Activated CD4-positive, alpha-beta T cell treated with anti-CD3 and anti-CD28 coated beads, Interleukin-2, amount 50 U/mL, for 48 hours (primary cell): ENCODE measurements at regions not wholly inside any gene's neighbourhood (a gene's known extent, or its start where the extent isn't known, plus 50 kb on each side); places are given as distances from the start of the nearest gene placed in this dataset.
"Not testable (repeated sequence)": the region's sequence is repeated elsewhere in the genome, so short reads cannot be mapped to it uniquely, and the experiment has no call there.

Experiments
- DNase-seq, 2 experiments: peaks; one replicate each; pipeline ENCODE4 v3.0.0-alpha.2; 2020

GRCh38 chr16:85205257-85205656, 93.0 kb upstream of the CIBAR2 start:
- DNase-seq = not testable (repeated sequence)

DNA sequence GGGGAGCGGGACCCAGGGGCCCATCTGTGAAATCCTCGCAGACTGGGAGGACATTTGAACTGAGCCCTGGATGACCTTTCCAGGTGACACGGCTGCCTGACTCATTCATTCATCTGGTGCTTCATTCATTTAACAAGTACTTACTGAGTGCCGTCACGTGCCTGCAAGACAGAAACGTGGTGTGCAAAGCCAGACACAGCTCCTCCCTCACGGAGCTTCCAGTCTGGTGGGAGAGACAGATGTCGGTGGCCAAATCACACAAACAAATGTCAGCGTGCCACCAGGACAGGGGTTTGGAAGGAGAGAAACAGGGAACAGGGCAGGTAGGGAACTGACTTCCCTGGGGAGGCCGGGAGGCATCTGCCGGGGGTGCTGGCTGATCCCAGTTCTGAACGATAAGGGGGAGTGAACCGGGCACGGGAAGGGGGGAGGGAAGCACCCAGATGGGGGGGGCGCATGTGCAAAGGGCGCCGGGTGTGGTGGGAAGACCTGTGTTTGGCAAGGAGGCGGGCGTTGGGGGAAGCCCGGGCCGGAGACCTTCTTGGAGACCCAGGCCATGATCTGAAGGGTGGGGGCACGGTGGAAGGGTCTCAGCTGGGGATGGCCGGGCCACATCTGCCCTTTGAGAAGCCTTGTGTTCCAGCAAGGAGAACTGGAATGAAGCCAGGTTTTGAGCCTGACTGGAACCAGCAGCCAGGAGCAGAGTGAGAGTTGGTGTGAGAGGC, 93.6 kb upstream of the CIBAR2 start:
- no peak for DNase-seq

DNA sequence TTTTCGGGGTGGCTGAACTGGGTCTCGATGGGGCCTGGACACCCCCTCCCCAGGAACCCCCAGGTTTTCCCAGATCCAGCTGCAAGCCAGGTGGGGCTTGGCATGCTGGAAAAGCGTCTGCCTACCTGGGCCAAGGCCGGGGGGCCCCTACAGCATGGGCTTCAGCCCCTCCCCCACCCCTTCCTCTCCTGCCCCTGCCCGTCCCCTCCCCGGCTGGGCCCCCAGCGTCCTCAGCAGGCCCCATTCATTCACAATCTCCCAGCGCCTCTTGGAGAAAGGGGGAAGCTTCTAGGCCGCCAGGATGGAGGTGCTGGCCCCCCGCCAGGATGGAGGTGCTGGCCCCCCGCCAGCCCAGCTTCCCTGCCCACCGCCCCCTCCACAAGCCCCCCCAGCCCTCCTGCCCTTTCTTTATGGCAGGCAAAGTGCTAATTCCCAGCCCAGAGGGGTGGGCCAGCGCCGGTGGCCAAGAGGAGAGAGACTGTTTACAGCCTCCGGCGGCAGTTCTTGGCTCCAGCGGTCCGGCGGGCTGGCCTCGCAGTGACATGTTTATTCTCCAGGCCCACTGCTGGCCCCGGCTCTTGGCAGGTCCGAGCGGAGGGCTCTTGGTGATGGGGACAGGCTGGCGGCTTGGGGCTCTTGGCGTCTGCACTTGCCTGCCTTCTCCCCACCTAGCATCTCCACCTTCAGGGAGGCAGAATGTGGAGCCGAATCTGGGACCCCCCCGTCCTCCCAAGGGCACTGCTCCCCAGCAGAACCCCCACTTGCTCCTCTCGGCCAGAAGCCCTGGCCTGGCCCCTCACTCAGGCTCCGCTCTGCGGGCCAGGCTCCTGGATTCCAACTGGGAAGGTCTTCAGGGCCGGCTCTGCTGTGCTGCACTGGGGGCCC, 94.4 kb upstream of the CIBAR2 start:
- no peak for DNase-seq

DNA sequence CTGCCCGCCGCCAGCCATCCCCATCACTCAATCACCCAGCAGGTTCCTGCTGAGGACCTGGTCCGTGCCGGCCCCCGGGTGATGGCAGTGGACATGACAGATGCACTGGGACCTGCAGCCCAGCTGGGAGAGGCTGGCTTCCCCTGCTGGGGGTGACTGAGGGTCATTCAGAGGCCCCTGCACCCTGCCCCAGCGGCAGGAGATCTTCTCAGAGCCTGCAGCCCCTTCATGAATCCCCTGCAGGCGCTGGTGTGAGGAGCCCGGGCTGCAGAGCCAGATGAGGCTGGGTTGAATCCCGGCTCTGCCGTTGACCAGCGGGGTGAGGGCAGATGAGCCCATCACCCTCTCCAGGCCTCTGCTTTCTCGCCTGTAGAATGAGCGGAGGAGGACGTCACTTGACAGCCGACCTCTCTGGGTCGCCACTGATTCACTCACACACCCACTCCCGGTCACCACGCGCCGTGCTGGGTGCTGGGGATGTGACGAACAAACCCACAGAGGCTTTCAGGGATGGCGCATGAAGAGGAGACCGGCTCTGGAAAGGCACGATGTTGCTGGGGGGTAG, 95.2 kb upstream of the CIBAR2 start:
- no peak for DNase-seq

GRCh38 chr16:85208181-85208580, 95.9 kb upstream of the CIBAR2 start:
- no peak for DNase-seq

DNA sequence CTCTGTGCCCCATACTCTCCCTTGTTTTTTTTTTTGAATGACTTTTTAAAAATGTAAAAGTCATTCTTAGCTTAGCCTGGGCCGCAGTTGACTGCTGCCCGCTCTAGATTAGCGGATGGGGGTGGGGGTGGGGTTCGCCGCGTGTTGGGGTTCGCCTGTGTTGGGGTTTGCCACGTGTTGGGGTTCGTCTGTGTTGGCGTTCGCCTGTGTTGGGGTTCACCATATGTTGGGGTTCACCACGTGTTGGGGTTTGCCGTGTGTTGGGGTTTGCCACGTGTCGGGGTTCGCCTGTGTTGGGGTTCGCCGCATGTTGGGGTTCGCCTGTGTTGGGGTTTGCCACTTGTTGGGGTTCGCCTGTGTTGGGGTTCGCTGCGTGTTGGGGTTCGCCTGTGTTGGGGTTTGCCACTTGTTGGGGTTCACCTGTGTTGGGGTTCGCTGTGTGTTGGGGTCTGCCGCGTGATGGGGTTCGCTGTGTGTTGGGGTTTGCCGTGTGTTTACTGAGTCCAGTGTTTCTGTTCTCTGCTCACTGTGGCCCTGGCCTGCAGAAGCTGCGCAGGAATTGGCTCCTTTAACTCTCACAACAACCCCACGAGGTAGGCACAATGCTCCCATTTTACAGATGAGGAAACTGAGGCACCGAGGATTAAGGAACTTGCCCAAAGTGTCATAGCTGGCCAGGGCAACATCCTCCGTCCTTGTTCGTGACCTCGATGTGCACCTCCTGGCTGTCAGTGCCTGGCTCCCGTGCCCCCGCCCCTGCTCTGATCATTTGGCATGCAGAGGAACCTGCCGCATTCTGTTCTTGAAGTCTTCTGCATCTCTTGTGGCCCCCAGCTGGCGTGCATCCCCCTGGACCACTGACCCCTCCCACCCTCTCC, 96.6 kb upstream of the CIBAR2 start:
- DNase-seq = no peak

GRCh38 chr16:85209526-85210121, 97.4 kb upstream of the CIBAR2 start:
- DNase-seq = no peak

GRCh38 chr16:85210423-85211169, 98.3 kb upstream of the CIBAR2 start:
- DNase-seq = no peak

GRCh38 chr16:85211271-85211801, 99.1 kb upstream of the CIBAR2 start:
- no peak for DNase-seq

DNA sequence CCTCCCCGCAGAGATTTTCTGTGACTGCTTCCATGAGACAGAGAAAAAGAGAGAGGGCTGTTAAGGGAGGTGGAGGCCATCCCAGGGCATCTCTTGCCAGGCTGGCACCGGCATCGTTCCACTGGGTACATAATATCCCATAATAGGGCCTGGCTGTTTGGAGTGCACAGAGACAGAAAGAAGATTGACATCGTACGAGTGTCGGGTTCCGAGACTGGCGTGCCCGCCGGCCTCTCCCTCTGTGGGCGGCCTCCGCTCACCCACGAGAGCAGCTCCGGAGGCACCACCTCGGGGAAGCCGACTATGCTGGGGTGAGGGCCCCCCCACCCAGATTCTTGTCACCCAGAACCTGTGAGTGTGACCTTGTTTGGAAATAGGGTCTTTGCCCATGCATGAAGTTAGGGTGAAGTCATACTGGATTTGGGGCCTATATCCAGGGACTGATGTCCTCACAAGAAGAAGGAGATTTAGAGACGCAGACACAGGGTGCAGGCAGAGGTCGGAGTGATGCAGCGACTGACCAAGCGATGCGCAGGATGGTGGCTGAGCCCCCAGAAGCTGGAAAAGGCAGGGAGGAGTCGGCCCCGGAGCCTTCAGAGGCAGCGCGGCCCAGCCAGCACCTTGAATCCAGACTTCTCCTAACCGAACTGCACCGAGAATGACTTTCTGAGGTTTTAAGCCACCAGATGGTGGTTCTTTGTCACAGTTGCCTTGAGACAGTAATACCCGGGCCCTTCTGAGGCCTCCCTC, 101.8 kb upstream of the CIBAR2 start:
- no peak for DNase-seq

DNA sequence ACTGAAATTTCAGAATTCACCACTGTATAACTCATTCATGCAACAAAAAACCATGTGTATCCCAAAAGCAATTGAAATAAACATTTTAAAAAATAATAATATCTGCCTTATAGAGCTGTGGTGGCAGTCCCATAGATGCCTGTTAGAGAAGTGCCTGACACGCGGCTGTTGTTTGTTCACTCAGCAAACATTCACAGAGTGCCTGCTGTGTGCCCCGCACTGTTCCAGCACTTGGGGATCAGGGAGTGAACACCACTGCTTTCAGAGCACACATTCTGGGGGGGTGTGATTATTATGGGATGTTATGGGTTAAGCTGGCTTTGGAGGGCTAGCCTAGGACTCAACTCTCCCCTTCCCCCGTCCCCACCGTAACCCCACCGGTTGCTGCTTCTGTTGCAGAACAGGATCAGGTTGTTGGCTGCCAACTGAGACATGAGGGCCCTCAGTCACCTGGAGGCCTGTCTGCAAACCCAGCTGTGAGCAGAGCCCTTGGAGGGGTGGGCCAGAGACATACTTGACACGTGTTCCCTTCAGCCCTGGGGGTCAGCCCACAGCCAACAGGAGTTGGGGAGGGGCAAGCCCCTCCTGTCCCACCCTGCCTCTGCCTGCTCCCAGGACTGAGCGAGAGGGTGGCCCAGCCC, 103.3 kb upstream of the CIBAR2 start:
- DNase-seq = no peak

DNA sequence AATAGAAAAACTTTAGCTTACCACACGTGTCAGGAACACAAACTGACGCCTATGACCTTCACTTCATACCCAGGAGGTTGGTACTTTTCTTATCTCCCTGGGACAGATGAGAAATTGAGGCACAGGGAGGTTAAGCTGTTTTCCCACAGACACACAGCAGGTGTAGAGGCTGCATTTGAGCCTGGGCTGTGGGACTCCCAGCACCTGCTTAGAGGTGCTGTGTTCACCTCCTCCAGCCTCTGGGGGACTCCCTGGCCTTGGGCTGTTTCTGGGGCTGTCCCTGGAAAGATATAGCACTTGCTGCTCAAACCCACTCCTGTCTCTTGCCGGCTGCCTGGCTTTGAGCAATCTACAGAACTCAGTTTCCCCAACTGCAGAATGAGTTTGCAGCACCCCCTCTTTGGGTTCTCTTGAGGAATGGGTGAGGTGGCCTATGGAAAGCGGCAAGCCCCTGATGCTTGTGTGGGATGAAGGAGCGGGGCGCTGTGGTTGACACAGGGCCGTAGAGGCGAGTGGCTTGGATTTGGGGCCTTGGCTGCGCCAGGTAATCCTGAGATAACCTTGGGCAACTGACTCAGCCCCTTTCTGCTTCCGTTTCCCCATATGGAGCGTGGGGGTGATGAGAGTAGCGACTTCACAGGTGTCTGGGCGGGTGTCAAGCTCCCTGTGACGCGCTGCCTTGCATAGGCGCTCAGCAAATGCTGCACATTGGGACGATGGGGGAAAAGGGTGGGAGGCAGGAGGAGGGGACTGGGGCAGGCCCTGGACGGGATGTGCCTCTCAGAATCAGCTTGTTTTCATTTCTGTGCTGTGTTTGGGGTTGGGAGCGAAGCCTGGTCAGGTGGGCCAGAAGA, 104.5 kb upstream of the CIBAR2 start:
- DNase-seq = peak in 1 of 2 experiments; percentile 23

- no peak for DNase-seq
Measured at GRCh38 chr16:85220125-85220839, 108.0 kb upstream of the CIBAR2 start.

DNA sequence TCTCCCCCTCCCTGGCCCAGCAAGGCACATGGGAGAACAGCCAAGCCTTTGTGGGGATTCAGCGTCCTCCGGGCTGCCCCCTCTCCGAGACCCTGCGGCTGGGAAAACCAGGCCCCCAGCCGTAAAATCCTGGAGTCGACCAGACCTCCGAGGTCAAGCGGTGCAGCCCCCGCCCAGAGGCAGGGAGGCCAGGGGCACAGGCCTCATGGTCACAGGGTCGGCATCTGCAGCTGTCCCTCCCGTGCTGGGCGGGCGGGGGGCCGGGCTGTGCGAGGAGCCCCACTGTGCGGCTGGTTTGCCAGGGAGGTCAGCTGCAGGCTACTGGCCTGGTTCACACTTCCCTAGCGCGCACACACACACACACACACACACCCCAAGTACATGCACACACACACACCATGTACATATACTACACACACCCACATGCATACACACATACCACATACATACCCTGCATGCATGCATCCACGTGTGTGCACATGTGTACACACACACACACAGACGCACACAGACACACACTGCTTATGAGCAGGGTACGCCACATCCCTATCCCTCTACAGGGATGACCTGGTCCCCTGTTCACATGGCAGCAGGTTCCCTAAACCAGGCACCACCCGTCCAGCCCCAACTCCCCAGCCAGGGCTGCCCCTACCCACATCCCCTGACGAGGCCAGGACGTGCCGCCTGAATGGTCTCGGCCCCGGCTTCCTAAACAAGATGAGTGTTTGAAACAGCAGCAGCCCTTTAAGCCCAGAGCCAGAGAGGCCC, 108.9 kb upstream of the CIBAR2 start:
- DNase-seq = no peak

GRCh38 chr16:85221771-85222154, 109.5 kb upstream of the CIBAR2 start:
- DNase-seq = no peak

GRCh38 chr16:85222155-85222863, 110.0 kb upstream of the CIBAR2 start:
- DNase-seq = no peak

DNA sequence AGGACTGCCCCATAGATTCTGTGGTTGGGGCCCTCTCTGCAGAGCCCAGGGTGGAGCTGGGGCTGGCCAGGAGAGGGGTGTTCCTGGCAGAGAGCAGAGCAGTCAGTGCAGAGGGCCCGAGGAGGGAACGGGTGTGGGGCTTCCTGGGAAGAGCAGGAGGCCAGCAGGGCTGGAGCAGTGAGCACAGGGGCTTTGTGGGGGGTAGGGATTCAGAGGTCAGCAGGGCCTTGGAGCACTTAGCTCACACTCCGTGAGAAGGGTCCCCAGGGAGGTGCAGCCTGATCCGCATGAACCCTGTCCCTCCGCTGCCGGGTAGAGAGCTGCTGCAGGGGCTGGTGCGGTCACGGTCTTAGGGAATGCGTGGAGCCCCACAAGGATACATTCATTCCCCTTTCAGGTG, 113.0 kb upstream of the CIBAR2 start:
- DNase-seq = no peak
